BLaER1 treated with 17β-estradiol and CSF1 and Interleukin-3, amounts not matched to agents 10 nM and 100 nM (cell line): ENCODE measurements at regions not wholly inside any gene's neighbourhood (a gene's known extent, or its start where the extent isn't known, plus 50 kb on each side); places are given as distances from the start of the nearest gene placed in this dataset.

Source experiments
- H3K27ac ChIP-seq, 11 experiments: shearing (Covaris generic); formaldehyde crosslinking; 2 replicates each; pipeline ENCODE4 v1.8.1; 2022
- H3K27me3 ChIP-seq, 11 experiments: shearing (Covaris generic); formaldehyde crosslinking; 2 replicates each; pipeline ENCODE4 v1.8.1; 2022
- H3K36me3 ChIP-seq, 11 experiments: shearing (Covaris generic); formaldehyde crosslinking; 2 replicates each; pipeline ENCODE4 v1.8.1; 2022
- H3K4me1 ChIP-seq, 10 experiments: shearing (Covaris generic); formaldehyde crosslinking; 2 replicates each; pipeline ENCODE4 v1.8.1; 2022
- H3K4me2 ChIP-seq, 11 experiments: shearing (Covaris generic); formaldehyde crosslinking; 2 replicates each; pipeline ENCODE4 v1.8.1; 2022
- H3K4me3 ChIP-seq, 10 experiments: shearing (Covaris generic); formaldehyde crosslinking; 2 replicates each; pipeline ENCODE4 v1.8.1; 2022
- H3K9ac ChIP-seq, 11 experiments: shearing (Covaris generic); formaldehyde crosslinking; 2 replicates each; pipeline ENCODE4 v1.8.1; 2022
- H3K9me3 ChIP-seq, 11 experiments: shearing (Covaris generic); formaldehyde crosslinking; replicated peaks in 1 of 11; 2 replicates each; pipeline ENCODE4 v1.8.1; 2022
- H4K20me1 ChIP-seq, 11 experiments: shearing (Covaris generic); formaldehyde crosslinking; 2 replicates each; pipeline ENCODE4 v1.8.1; 2022
- Cebpa-rat ChIP-seq, 11 experiments: shearing (Covaris generic); IDR thresholded peaks; 2 replicates each; pipeline ENCODE4 v1.8.1; 2022

- H3K9ac ChIP-seq = no peak overlapping the region
- H3K4me2 ChIP-seq = no peak overlapping the region
- no peaks in the 10 kb centered on the region for H3K27me3 ChIP-seq
- TF ChIP-seq Cebpa-rat (IDR thresholded peaks at IDR 0.05) = no peak
- H3K9me3 ChIP-seq = peaks cover 8 to 19% (median 10%) of the 10 kb centered on the region in 11 experiments; a peak in 19 of 22 replicates
- no peaks in the 10 kb centered on the region for H4K20me1 ChIP-seq
- H3K4me1 ChIP-seq = peaks cover 5 to 40% (median 26%) of the 10 kb centered on the region in 10 experiments; a peak in 16 of 20 replicates
- no peaks in the 10 kb centered on the region for H3K36me3 ChIP-seq
- H3K27ac ChIP-seq = no peak overlapping the region
- no peak overlapping the region for H3K4me3 ChIP-seq
These were observed 282.7 kb downstream of the SRBD1 start for GRCh38 chr2:45328264-45328870.

- peaks cover 8 to 25% (median 13%) of the 10 kb centered on the region in 11 experiments; a peak in 19 of 22 replicates for H3K9me3 ChIP-seq
- TF ChIP-seq Cebpa-rat (IDR thresholded peaks at IDR 0.05) = no peak
- H3K4me1 ChIP-seq = no peaks in the 10 kb centered on the region
- H4K20me1 ChIP-seq = no peaks in the 10 kb centered on the region
- no peak overlapping the region for H3K27ac ChIP-seq
- no peaks in the 10 kb centered on the region for H3K36me3 ChIP-seq
- no peak overlapping the region for H3K4me3 ChIP-seq
- no peak overlapping the region for H3K9ac ChIP-seq
- no peak overlapping the region for H3K4me2 ChIP-seq
- H3K27me3 ChIP-seq = no peaks in the 10 kb centered on the region
These were observed 287.7 kb downstream of the SRBD1 start for GRCh38 chr2:45323344-45323743.

GRCh38 chr2:45320956-45321355 is 290.1 kb downstream of the SRBD1 start:
- Histone ChIP-seq H3K9me3 (peaks cover 15 to 28% (median 22%) of the 10 kb centered on the region in 11 experiments; a peak in 20 of 22 replicates), H3K4me1 (no peaks in the 10 kb centered on the region), H4K20me1 (no peaks in the 10 kb centered on the region), H3K27me3 (no peaks in the 10 kb centered on the region), H3K36me3 (no peaks in the 10 kb centered on the region), H3K4me3 (no peak overlapping the region), H3K4me2 (no peak overlapping the region), H3K9ac (no peak overlapping the region), H3K27ac (no peak overlapping the region)
- TF ChIP-seq Cebpa-rat (IDR thresholded peaks at IDR 0.05) = no peak

- Histone ChIP-seq H3K4me1 (no peaks in the 10 kb centered on the region), H3K36me3 (no peaks in the 10 kb centered on the region), H4K20me1 (no peaks in the 10 kb centered on the region), H3K27ac (no peak overlapping the region), H3K4me2 (no peak overlapping the region), H3K9ac (no peak overlapping the region), H3K4me3 (no peak overlapping the region), H3K27me3 (no peaks in the 10 kb centered on the region), H3K9me3 (peaks cover 15 to 28% (median 22%) of the 10 kb centered on the region in 11 experiments; a peak in 20 of 22 replicates)
- no peak for TF ChIP-seq Cebpa-rat (IDR thresholded peaks at IDR 0.05)
These were observed 291.2 kb downstream of the SRBD1 start for GRCh38 chr2:45319683-45320455.

- Histone ChIP-seq H3K36me3 (no peaks in the 10 kb centered on the region), H3K4me3 (no peak overlapping the region), H3K9me3 (peaks cover 9 to 23% (median 15%) of the 10 kb centered on the region in 11 experiments; a peak in 19 of 22 replicates), H3K4me2 (no peak overlapping the region), H3K27ac (no peak overlapping the region), H3K4me1 (no peaks in the 10 kb centered on the region), H3K9ac (no peak overlapping the region), H3K27me3 (no peaks in the 10 kb centered on the region), H4K20me1 (no peaks in the 10 kb centered on the region)
- no peak for TF ChIP-seq Cebpa-rat (IDR thresholded peaks at IDR 0.05)
These were observed 292.4 kb downstream of the SRBD1 start for GRCh38 chr2:45318686-45319085.

GRCh38 chr2:45316576-45317338 is 294.3 kb downstream of the SRBD1 start:
- peaks cover 4 to 17% (median 9%) of the 10 kb centered on the region in 11 experiments; a peak in 12 of 22 replicates for H3K9me3 ChIP-seq
- TF ChIP-seq Cebpa-rat (IDR thresholded peaks at IDR 0.05) = no peak
- H3K4me2 ChIP-seq = no peak overlapping the region
- no peaks in the 10 kb centered on the region for H3K36me3 ChIP-seq
- H3K9ac ChIP-seq = no peak overlapping the region
- H3K27me3 ChIP-seq = no peaks in the 10 kb centered on the region
- no peaks in the 10 kb centered on the region for H3K4me1 ChIP-seq
- no peak overlapping the region for H3K4me3 ChIP-seq
- H4K20me1 ChIP-seq = no peaks in the 10 kb centered on the region
- no peak overlapping the region for H3K27ac ChIP-seq

GRCh38 chr2:45315861-45316260 is 295.2 kb downstream of the SRBD1 start:
- Histone ChIP-seq H3K4me2 (no peak overlapping the region), H3K27ac (no peak overlapping the region), H4K20me1 (no peaks in the 10 kb centered on the region), H3K9ac (no peak overlapping the region), H3K9me3 (peaks cover 4 to 20% (median 10%) of the 10 kb centered on the region in 11 experiments; a peak in 13 of 22 replicates), H3K27me3 (no peaks in the 10 kb centered on the region), H3K36me3 (no peaks in the 10 kb centered on the region), H3K4me1 (no peaks in the 10 kb centered on the region), H3K4me3 (no peak overlapping the region)
- no peak for TF ChIP-seq Cebpa-rat (IDR thresholded peaks at IDR 0.05)

GRCh38 chr2:45312275-45312674 is 298.8 kb downstream of the SRBD1 start:
- Histone ChIP-seq H3K9ac (no peak overlapping the region), H3K4me2 (no peak overlapping the region), H3K36me3 (no peaks in the 10 kb centered on the region), H3K4me3 (no peak overlapping the region), H4K20me1 (no peaks in the 10 kb centered on the region), H3K4me1 (no peaks in the 10 kb centered on the region), H3K27ac (no peak overlapping the region), H3K27me3 (no peaks in the 10 kb centered on the region), H3K9me3 (peaks cover 0 to 15% (median 8%) of the 10 kb centered on the region in 11 experiments; a peak in 9 of 22 replicates)
- TF ChIP-seq Cebpa-rat (IDR thresholded peaks at IDR 0.05) = no peak

GRCh38 chr2:45311559-45311958 is 299.5 kb downstream of the SRBD1 start:
- Histone ChIP-seq H3K36me3 (no peaks in the 10 kb centered on the region), H4K20me1 (no peaks in the 10 kb centered on the region), H3K9ac (no peak overlapping the region), H3K4me3 (no peak overlapping the region), H3K27me3 (no peaks in the 10 kb centered on the region), H3K9me3 (peaks cover 0 to 14% (median 8%) of the 10 kb centered on the region in 11 experiments; a peak in 6 of 22 replicates), H3K27ac (no peak overlapping the region), H3K4me1 (no peaks in the 10 kb centered on the region), H3K4me2 (no peak overlapping the region)
- no peak for TF ChIP-seq Cebpa-rat (IDR thresholded peaks at IDR 0.05)
